HG03175 (cell line): ENCODE measurements at regions not wholly inside any gene's neighbourhood (a gene's known extent, or its start where the extent isn't known, plus 50 kb on each side); places are given as distances from the start of the nearest gene placed in this dataset.
A peak's percentile ranks its signal among the peaks of the same experiment; 100 is the strongest.
"Not testable (repeated sequence)": the region's sequence is repeated elsewhere in the genome, so short reads cannot be mapped to it uniquely, and the experiment has no call there.

Source experiments
- ATAC-seq: cut with Tn5 transposase; IDR thresholded peaks from one replicate; pipeline ENCODE4 v1.9.1; 2021; ENCODE audit warnings: mild to moderate bottlenecking, moderate library complexity; ENCODE audit not compliant: unreplicated experiment

DNA sequence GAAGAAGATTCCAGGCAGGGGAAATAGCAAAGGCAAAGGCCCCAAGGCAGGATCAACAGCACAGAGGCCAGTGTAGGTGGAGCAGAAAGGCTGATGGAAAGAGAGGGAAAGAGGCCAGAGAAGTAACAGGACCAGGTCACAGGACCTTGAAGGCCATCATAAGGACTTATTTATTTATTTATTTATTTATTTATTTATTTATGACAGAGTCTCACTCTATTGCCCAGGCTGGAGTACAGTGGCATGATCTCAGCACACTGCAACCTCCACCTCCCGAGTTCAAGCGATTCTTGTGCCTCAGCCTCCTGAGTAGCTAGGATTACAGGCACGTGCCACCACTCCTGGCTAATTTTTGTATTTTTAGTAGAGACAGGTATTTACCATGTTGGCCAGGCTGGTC lies 731.1 kb downstream of the MAFB start:
- not testable (repeated sequence) for ATAC-seq

- no peak for ATAC-seq
Measured at GRCh38 chr20:39954621-39955020, 734.4 kb downstream of the MAFB start.

GRCh38 chr20:39946931-39947330 lies 742.1 kb downstream of the MAFB start:
- ATAC-seq, result no peak

DNA sequence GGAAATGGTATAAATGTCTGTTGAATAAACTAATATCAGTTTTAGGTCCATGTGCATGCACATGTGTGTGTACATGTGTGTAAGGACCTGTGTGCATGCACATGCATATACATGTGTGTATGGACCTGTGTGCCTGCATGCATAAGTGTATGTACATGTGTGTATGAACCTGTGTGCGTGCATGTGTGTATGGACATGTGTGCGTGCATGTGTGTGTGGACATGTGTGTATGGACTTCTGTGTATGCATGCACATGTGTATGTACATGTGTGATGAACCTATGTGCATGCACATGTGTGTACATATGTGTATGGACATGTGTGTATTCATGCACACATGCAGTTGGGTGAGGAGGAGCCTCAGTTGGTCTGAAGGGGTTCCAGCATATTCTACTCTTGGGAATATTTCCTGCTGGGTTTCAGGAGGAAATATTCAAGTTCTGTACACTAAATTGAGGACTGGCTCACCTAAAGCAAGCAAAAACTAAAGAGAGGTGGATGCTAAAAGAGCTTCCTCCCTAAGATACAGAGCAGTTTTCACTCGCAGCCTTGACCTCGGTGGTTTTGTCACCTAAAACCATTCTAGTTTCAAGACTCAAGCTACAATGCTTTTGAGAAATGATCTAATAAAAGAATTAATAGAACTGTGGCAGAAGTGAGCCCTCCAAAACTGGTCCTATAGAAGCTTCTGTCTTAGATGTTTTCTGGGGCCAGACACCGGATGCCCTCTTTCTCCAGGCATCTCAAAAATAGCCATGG lies 742.8 kb downstream of the MAFB start:
- ATAC-seq, result peak; percentile 70

DNA sequence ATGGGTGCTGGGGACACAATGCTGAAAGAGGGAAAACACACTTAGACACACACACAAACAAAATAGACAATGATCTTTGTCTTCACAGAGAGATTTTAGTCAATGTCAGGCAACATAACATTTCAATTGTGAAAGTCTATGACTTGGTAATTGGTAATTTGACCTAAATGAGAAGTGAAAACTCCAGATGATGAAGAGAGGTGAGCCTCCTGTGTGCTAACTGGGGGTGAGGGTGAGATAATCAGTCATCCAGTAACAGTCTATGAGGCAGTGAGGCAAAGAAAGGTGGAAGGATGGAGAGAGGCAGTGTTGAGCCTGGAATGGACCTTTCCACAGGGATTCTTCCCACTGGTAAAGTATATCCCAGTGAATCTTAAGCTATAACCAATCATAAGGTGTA lies 744.2 kb downstream of the MAFB start:
- ATAC-seq, result no peak

DNA sequence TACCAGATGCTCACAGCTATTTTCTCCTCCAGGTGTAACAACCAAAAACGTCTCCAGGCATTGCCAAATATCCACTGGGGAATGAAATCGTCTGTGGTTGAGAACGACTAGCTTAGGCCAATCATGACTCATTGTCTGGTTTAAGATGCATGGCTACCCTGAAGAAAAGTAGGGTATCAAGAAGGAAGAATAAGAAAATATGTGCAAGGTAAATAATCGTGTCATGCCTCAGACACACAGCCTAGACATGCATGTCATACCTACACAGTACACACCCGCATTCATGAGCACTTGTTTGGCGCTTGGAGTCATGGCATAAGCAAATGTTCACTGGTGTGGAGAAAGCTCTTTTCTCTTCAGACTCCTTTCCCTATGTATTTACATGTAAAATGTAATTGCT lies 745.7 kb downstream of the MAFB start:
- ATAC-seq, result no peak

- no peak for ATAC-seq
Measured at GRCh38 chr20:39941245-39941644, 747.8 kb downstream of the MAFB start.

DNA sequence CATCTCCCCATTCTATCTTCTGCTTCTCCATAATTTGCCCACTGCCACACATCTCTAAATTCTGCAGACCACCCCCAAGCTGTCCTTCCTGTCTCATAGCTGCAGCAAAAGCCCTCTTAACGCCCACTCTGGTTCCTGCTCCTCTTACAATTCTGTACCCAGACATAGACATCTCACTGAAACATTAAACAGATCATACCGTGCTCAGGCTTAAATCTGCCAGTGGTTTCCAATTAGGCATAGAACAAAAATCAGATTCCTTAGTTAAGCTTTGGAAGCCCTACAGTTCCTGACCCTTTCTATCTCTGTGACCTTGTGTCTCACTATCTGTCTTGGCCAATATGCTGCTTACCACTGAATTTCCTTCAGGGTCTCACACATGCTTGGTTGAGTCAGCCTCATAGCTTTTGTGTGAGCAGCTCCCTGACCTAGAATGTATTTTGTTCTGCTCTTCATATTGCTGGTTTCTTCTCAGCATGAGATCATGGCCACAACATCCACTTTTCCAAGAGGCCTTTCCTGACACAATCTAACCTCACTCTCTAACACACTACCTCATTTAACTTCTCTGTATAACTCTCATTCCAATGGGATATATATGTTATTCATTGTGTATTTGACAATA lies 749.7 kb downstream of the MAFB start:
- ATAC-seq, result no peak

- ATAC-seq, result no peak
Measured at GRCh38 chr20:39936401-39936800, 752.6 kb downstream of the MAFB start.

DNA sequence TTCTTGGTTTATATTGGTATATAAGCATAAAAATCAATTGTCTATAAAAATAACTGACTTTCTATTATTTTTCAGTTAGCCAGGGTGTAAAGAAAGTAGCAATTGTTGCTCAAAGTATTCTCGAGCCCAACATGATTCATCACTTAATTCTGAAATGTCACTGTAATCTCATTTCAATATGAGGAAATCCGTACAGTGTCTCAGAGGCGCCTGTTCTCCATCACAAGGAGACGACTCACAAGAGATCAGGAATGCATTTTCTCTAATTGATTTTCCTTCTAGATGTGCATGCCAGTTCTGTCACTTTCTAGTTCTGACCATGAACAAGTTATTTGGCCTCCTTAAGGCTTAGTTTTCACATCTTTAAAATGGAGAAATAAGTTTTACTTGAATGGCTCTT lies 753.1 kb downstream of the MAFB start:
- ATAC-seq, result no peak

- no peak for ATAC-seq
Measured at GRCh38 chr20:39916236-39916765, 772.7 kb downstream of the MAFB start.

GRCh38 chr20:39913274-39913673 lies 775.8 kb downstream of the MAFB start:
- ATAC-seq, result no peak

GRCh38 chr20:39911497-39911896 lies 777.5 kb downstream of the MAFB start:
- no peak for ATAC-seq

GRCh38 chr20:39910536-39910935 lies 778.5 kb downstream of the MAFB start:
- no peak for ATAC-seq

DNA sequence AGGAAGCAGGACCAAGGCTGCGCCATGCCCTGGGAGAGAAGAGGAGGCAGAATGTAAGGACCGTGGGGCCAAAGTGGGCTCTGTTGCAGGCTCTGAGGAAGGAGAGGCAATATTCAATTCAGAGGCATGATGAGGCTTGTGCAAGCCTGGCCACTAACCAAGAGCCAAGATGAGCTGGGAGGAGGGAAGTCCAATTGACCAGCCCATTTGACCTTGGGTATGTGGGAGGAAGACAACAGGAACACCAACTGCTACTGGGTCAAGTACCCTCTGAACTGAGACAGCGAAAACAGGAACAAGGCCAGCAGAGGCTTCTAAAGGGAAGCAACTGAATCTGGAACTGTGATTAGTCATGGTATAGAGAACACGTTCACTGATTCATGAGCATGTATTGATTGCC lies 779.6 kb downstream of the MAFB start:
- no peak for ATAC-seq

DNA sequence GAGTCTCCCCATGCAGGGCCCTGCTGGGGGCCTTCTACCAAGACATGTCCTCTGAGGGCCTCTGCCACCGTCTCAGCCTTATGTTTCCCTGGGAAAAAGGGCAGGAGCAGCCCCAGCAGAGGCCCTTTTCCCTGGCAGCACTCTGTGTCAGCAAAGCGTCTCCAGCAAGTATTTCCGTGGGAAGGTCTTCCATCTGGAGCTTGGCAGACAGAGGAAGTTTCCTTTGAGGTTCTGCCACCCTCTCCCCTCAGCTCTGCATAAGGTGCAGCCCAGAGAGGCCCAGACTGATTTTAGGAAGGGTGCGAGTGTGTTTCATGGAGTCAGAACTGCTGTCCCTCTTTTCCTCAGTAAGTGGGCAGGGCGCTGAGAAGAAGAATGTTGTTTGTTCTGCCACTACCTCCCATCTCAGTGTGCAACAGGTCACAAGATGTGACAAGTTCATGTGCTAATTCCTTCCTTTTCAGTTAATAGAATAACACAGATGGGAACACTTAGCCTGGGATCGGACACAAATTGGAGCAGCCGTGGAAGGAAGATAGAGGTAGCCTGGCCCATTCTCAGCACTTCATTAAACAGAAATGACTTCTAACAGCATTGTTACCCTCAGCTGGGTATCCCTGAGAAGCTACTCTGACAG lies 784.4 kb downstream of the MAFB start:
- no peak for ATAC-seq

- no peak for ATAC-seq
Measured at GRCh38 chr20:39903806-39904465, 785.1 kb downstream of the MAFB start.

DNA sequence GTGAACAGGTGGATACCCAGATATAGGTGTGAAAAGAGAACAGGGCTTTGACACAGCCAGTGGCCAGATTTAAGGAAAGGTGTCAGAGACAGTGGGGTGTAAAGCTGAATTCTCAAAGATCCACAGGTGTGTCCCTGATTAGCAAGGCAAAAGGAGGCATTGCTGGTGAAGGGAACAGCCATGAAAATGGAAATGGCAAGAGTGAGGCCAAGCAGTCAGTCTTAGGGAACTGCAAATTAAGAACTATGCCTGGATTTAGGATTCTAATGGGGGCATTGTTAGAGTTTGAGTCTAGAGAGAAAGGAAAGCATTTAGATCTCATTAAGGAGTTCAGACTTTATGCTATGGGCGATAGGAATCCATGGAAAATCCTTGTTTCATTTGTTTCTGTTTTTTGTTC lies 789.2 kb downstream of the MAFB start:
- ATAC-seq, result no peak

DNA sequence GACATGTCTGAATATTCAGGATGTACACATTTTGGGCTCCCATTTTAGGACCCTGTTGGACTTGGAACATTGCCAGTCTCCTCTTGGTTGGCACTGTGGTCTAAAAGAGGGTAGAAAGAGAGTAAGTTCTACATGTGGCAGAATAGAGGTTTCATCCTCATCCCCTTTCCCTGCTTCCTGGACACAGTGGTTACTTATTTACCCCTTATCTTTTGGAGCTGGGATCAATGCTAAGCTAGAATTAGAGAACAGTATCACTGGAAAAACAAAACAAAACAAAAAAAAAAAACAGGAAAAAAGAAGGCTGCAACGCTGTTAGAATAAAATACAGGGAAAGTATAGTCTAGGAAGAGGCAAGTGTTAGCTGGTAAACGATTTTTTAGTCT lies 790.6 kb downstream of the MAFB start:
- ATAC-seq, result no peak

GRCh38 chr20:39897781-39898466 lies 791.1 kb downstream of the MAFB start:
- no peak for ATAC-seq

GRCh38 chr20:39897058-39897457 lies 792.0 kb downstream of the MAFB start:
- no peak for ATAC-seq
